Lower leg skin (tissue), 3 donors: ENCODE measurements at regions not wholly inside any gene's neighbourhood (a gene's known extent, or its start where the extent isn't known, plus 50 kb on each side); places are given as distances from the start of the nearest gene placed in this dataset.

Source experiments
- CTCF ChIP-seq, 3 donors: fragments of 450-650 bp; IDR thresholded peaks; one replicate each; pipeline ENCODE4 v1.5.1; 2016; ENCODE audit warnings: antibody characterized with exemption in 3 of 3, mild to moderate bottlenecking in 3 of 3, moderate library complexity in 2 of 3
- POLR2A ChIP-seq, 2 donors: fragments of 450-650 bp; IDR thresholded peaks; one replicate each; pipeline ENCODE4 v1.6.1; 2016 to 2017; ENCODE audit warnings: antibody characterized with exemption in 2 of 2, mild to moderate bottlenecking in 1 of 2, moderate library complexity in 1 of 2

DNA sequence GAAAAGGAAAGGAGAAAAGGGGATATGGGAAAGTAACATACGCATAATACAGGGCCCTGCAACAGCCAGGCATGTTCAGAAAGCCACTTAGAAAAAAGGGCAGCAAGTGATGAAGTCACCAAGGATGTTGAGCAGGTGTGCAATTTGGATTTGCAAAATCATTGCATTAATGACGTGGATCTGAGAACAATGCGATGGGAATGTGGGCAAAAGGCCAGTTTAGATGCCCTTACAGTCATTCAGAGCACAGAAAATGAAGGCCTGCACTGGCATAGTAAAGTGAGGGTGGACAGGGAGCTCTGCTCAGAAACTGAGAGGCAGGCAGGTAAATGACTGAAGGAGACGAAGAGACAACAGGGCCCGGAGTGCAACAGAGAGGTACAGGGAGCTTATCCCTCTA, 123.7 kb upstream of the NHSL1 start:
- TF ChIP-seq CTCF (IDR thresholded peaks at IDR 0.05) (no peak), POLR2A (IDR thresholded peaks at IDR 0.05) (no peak)
